HG03039 (cell line): ENCODE measurements at regions not wholly inside any gene's neighbourhood (a gene's known extent, or its start where the extent isn't known, plus 50 kb on each side); places are given as distances from the start of the nearest gene placed in this dataset.
"Not testable (repeated sequence)": the region's sequence is repeated elsewhere in the genome, so short reads cannot be mapped to it uniquely, and the experiment has no call there.

Experiments
- ATAC-seq: cut with Tn5 transposase; IDR thresholded peaks from one replicate; pipeline ENCODE4 v1.9.1; 2021; ENCODE audit warnings: mild to moderate bottlenecking, moderate library complexity; ENCODE audit not compliant: unreplicated experiment

DNA sequence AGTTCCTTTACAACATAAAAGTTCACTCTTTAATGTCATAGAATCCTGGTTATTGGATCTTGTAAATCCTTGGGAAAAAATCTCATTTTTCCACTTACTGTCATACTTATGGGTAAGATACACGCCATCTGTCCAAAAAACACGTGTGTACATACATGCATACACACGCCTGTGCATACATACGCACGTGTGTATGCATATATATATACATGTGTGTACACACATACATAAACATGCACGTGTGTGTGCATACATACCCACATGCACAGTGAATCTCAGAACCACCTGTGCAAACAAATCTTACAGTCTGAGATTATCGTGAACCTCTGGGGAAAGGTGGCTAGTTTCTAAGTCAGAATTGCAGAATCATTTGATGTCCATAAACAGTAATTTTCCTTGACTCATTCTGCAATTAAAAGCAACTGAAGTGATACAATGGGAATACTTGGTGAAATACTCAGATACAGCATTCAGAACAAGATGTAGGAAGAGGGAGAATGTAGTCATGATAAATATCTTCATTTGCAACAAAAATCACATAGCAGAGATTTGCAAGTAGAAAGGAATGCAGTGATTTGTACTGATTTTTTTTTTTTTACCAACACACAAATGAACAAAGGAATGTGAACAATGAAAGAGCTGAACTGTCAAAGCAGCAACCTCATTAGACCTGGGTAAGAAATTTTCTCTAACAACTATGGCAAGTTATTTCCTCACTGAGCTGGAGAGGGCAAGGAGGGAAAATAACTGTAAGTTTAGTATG lies 160.6 kb upstream of the POU1F1 start:
- ATAC-seq: no peak

DNA sequence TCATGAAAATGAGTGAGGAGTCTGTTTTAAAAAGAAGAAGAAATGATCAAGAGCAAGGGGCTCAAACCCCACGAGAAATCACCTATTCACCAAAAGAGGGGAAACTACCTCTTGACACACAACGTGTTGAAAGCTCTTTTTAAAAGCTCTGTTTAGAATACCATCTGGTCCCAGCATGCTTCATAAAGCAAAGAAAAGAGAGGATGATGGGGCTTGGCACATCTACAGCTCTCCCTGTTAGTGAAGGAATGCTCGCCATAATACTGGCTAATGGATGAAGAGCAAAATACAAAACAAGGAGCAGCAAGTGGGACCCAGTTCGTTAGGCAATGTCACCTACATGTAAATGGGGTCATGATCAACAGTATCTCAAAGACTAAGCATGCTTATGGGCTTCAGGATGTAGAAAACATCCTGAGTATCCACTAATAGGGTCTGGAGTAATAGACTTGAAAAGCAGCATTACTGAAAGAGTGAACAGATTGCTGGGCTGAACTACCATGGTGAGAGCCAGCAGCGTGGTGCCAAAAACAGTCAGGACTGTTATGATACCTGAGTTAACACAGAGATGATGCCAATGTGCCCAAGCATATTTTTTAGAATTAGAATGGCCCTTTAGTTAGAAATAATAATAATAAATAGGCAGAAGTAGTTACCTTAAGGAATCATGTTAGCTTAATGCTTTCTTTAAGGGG lies 159.7 kb upstream of the POU1F1 start:
- no peak for ATAC-seq

DNA sequence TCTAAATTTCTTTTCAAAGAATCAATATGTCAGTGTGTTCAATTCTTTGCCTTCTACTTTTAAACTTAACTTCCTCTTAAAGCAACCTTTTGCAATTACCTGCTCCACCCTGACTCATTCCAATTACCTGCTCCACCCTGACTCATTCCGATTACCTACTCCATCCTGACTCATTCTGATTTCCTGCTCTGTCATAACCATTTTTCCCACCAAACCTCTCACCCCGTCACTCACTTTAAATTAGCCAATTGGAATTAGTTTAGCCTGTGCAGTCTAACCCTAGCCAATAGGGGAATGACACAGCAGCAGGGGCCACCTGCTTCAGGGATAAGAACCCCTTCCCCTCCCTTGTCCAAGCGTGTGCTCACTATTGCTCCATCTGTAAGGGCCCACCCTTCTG lies 157.1 kb upstream of the POU1F1 start:
- ATAC-seq: not testable (repeated sequence)

DNA sequence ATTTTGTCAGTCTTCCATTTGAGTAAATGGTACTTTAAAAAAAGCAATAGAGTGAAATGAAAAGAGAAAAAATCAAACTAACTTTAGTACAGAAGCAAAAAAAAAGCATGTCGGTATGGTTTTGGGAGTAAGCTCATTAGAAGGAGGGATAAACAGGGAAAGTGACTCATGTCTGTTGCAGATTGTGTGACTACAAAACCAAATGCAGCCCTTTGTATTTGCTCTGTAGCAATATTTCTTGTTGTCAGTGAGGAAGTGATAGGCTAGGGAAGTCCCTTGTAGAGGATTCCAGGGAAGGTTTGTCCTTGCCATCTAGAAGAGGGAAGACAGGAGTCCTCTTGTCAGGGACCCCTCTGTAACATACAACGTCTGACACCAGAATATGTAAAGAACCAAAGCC lies 150.5 kb upstream of the POU1F1 start:
- ATAC-seq: no peak

DNA sequence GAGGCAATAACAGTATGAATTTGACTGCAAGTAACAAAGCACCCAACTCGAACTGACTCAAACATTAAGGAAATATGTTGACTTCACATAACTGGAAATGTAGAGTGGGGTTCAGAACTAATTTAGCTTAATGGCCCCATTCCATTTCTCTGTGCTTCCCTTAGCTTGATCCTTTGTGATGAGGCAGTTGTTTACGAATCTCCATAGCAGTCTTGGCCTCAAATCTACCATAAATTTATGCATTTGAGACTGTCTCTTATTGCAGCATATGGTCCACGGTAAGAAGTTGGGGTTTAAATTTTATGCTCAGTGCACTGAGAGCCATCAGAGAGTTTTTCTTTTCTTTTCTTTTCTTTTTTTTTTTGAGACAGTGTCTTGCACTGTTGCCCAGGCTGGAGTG lies 148.7 kb upstream of the POU1F1 start:
- ATAC-seq: no peak

DNA sequence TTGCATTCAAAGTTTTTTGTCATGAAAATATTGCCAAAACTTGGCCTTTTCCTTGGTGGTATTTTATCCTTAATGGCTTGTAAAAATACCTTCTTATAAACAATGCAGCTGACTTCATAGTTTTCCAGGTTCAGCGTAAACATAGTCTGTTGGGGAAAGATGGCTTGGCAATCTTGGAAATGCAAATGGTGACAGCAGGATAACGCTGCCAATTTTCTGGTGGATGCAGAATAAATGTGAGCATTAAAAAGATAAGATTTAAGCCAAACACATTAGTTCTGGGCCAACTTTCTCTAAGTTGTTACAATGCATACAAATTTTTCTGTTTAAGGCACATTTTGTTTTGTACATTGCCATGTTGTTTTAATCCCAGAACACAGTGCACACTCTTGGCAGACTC lies 147.0 kb upstream of the POU1F1 start:
- ATAC-seq: no peak

DNA sequence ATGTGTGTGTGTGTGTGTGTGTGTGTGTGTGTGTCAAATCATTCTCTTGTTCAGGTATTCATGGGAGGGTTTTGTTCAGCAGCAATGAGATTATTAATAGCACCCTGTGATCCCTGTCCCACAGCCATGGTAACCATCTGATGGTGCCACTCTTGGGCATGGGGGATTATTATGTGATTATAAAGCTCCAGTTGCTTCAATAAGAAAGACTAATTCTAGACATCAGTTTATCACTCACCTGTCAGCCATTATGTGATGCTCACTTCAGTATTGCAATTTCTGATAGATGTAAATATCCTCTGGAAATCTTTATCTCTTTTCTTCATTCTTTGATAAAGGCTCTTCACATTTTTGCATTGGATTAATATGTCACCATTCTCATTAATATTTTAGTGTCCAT lies 145.9 kb upstream of the POU1F1 start:
- no peak for ATAC-seq

DNA sequence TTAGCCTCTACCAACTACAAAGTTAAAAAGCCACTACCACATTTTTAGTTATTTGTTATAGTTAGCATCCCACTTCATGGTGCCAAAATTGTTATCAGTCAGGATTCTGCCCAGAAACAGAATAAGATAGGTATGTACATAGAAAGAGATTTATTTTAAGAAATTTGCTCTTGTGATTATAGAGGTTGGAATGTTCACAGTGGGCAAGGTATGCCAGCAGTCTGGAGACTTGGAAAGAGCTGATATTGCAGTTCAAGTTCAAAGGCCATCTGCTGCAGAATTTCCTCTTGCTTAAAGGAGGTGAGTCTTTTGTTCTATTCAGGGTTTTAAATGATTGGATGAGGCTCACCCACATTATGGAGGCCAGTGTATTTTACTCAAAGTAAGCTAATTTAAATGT lies 143.8 kb upstream of the POU1F1 start:
- no peak for ATAC-seq

DNA sequence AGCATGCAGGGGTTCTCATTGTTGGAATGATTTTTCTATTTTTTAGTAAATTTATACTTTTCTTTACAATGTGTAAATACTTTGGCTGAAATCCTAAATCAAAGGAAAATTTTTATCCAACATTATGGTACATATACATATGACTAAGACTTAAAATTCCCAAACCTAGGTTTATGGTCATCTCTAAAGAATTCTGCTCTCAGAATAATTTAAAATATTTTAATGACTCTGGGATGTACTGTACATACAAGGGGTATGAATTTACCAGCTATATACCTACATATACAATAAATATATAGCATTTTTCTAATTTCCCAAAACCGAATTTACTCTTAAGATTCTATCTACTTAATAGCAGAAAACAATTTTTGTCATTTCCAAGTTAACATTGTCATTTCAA lies 137.9 kb upstream of the POU1F1 start:
- ATAC-seq: no peak

DNA sequence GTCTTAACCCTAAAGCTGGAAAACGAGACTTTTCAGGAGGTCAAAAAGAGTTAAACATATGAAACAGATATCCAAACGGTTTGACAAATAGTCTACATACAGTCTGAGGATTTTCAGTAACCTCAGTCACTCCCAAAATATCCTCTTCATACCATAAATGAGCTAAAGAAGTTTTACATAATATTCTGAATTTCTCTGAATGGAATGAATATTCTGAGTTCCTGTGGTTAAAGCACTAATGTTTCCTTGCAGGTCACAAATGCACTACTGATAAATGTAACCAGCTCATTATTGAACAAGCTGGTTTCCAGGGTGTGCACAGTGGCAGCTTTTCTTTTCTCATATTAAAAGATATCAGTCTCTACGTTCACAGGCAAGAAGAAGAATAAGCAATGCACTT lies 137.4 kb upstream of the POU1F1 start:
- no peak for ATAC-seq

DNA sequence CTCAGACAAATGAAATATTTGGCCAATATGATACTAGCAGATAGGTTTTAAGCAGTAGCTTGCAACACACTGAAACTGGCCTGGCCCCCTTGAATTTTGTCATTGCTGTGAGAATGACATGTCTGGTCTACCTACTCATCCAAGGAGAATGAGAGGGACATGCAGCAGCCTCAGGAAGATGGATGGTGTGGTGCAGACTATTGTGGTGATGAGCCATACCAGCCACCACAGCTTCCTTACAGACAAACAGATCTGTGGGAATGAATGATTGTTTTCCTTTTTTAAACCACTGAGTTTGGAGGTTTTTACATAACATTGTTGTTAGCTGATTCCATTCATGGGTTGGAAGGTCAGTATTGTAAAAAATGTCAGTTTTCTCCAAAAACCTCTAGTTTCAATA lies 133.7 kb upstream of the POU1F1 start:
- ATAC-seq: no peak

DNA sequence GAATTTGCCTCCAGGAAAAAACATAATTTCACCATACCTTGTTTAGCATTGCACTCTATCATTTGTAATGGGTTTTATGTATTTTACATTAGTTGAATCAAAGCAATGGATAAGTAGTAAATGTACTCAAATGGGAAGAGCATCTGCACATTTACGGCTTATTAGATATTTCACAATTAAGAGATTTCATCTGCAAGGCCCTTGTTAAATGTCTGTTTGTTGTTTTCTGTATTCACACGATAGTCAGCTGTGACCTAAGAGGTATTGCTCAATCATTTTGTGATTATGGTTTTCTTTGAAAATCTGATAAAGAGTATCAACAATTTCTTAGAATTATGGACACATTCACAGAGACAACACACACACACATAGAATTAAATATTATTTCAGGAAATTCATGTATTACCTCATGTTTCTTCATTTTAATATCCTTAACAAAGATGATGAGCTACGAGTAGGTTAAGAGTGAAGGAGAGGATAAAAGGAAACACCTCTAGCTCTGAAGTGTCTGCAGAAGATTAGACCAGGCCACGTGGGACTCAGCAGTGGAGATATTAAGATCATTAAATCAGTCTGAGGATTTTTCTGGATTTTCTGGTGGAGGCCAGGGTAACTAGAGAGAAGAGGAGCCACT lies 121.9 kb upstream of the POU1F1 start:
- ATAC-seq: no peak

DNA sequence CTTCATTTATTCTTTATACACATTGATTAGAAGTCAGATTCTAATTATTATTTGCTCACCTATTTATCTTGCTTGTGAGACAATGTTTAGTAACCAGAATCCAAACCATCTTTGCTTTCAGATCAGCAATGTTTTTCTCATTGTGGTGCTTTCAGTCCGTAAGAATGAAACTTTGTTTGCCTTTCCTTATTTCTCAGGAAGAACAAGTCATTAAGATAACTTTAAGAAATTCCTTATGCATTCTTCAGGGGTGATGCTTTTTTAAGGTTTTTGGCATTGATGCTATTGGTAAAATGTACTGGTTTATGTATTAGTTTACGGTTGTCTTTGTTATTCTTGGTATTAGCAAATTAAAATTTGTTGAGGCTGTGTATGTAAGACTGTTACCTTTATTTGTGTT lies 120.8 kb upstream of the POU1F1 start:
- no peak for ATAC-seq

DNA sequence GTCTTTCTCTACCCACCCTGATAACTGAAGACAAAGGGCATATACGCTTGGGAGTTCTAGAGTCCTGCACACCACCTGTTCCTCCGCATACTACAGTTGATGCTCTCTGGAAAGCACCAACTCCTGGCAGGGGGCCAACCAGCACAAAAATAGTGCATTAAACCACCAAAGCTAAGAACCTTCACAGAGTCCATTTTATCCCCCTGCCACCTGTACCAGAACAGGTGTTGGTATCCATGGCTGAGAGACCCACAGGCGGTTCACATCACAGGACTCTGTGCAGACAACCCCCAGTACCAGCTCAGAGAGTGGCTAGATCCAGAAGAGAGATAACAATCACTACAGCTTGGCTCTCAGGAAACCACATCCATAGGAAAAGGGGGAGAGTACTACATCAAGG lies 114.4 kb upstream of the POU1F1 start:
- ATAC-seq: no peak

DNA sequence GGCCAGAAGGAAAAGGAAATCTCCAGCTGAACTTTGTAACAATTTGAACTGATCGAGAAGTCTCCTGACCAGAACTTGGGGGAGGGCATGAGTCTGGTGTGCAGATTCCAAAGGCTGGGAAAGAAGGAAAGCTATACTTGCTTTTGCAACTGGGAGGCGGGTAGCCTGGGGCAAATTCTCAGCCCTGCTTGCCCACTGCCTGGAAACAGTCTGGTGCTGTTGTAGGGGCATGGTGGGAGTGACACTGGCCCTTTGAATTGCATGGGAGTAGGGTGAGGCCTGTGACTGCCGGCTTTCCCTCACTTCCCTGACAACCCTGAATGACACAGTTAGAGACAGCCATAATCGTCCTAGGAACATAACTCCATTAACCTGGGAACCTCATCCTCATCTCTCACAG lies 114.0 kb upstream of the POU1F1 start:
- ATAC-seq: no peak

DNA sequence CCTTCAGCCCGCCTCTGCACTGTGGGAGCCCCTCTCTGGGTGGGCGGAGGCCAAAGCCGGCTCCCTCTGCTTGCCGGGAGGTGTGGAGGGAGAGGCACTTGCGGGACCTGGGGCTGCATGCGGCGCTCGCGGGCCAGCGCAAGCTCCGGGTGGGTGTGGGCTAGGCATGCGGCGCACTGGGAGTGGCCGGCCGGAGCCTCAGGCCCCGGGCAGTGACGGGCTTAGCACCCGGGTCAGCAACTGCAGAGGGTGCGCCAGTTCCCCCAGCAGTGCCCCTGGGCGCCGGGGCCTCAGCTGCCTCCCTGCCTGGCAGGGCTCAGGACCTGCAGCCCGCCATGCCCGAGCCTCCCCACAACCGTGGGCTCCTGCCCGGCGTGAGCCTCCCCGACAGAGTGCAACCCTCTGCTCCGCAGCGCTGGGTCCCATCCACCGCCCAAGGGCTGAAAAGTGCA lies 98.9 kb upstream of the POU1F1 start:
- no peak for ATAC-seq

DNA sequence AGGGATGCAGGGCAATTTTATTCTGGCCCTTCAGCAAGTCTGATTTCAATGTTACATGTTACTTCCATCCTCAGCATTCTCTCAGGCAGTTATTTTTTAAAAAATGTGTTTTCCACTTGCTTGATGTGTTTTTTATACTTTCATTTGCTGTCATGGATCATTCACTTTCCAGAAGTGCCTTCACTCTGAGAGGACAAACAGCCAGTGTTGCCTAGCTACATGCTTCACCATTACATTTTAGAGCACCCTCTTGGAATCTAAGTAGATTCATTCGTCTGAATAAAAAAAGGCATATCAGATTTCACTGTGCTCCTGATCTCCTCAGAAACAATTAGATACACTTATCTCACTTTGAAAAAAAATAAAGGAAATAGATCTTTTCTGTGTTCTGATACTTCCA lies 93.6 kb upstream of the POU1F1 start:
- ATAC-seq: no peak

DNA sequence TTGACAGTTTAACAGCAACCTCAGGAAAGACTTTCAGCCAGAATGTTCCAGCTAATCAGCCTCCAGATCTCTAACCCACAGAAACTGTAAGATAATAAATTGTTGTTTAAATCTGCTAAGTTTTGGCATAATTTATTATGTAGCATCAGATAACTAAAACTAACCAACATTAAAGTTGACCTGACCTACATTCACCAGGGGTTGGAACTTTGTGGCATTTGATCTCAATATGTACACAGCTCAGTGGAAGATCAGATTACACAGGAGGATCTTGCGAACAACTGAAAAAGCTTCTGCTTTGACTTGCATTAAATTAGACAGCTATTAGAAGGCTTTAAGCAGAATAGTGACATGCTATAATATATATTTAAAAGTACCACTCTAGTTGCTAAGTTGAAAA lies 91.4 kb upstream of the POU1F1 start:
- ATAC-seq: no peak

DNA sequence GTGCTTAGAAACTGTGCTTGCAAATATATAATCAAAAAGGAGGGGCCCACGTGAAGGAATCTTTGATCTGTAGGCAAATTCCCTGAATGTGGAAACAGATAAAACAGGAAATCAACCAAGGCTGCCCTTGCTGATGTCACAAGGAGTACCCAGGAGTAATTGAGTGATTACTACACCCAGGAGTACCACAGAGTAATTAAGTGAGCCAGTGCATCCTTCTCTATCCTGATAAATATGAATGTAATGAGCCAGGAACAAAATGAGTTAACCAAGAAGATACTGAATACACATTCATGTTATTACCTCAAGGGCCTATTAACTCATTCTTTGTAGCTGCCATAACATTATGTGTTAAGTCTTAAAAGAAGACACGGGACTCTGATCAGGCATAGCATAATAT lies 87.3 kb upstream of the POU1F1 start:
- ATAC-seq: no peak

DNA sequence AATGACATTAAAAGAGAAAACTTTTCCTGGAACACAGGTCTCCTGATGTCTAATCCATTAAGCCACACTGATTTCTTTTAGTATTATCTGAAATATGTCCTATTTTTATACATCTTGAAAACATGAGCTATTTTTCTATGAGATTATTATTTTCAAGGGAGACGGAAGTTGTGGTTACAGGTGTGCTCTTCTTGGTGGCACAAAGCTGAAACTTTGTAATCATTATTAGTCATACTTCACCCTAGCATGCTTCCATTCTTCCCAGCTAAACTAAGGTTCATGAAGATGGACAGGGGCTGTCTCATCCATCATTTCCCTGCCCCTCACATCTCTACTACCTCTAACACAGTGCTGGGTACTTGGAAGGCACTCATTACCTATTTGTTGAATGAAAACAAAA lies 85.6 kb upstream of the POU1F1 start:
- ATAC-seq: no peak

DNA sequence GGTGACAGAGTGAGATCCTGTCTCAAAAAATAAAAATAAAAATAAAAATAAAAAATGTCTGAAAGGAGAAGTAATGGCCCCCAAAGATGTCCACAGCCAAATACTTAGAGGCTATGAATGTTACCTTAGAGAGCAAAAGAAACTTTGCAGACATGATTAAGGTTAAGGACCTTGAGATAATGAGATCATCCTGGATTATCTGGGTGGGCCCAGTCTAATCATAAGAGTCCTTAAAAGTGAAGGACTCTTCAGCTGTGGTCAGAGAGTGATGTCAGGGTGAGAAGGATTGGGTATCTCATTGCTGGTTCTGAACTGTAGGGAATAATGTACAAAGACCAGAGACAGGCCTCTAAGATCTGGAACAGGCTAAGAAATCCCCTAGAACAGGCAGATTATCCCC lies 84.9 kb upstream of the POU1F1 start:
- no peak for ATAC-seq

DNA sequence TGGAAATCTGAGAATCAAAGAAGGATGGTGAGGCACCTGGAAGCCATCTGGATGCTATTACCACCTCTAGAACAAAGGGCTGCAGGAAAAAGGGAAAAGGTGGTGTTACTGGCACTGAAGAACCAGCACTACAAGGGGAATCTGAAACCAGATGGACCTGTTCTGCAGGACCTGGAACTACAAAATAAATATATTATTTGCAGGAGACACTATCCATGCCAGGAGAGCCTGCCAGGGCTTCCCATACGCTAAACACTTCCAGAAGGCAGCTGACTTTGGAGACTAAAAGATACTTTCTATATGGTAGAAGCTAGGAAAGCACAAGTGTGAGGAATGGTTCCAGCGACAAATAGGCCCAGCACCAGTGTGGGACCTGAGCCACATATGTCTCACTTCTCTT lies 83.4 kb upstream of the POU1F1 start:
- ATAC-seq: no peak
